ENCODE measurements at regions not wholly inside any gene's neighbourhood (a gene's known extent, or its start where the extent isn't known, plus 50 kb on each side); places are given as distances from the start of the nearest gene placed in this dataset.
"Not testable (repeated sequence)": the region's sequence is repeated elsewhere in the genome, so short reads cannot be mapped to it uniquely, and the experiment has no call there.

DNA sequence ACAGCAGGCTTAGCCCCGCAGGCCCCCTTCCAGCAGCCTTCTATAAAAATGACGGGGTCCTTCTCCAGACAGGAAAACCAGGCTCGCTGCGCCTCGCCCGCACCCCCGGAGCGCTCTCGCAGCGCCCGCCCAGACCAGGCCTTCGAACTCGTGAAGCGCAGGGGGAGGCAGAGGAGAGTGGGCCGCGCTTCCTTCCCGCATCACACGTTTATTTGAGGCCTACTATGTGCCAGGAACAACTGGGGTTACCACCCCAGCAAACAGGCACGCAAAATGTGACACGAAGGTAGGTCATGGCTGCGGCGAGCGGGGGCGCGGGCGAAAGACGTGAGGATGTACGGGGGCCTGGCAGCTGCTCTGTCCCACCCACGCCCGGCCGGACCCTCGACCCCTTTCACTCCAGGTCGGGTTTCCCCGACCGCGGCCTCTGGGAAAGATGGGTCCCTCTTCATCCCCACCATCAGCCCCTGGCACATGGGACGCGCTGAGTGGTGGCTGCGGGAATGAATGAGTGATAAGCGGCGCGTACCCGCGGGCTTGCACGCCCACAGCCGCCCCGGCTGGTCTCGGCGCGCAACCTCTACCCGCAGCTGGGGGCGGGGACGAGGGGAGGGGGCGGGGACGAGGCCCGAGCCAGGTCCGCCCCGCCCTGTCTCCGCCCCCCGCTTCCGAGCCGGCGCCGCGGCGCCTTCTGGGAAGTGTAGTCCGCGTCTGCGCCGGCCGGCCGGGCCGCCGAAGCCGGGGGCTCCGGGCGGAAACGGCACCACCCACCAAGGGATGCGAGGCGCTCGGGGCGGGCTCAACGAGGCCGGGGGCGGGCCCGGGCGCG lies 59.1 kb downstream of the ZNF467 start:
- peak; percentile 84 to 92 (median 90) for DNase-seq (ENCODE audit: low read depth in 2 of 3, low spot score in 2 of 3)

DNA sequence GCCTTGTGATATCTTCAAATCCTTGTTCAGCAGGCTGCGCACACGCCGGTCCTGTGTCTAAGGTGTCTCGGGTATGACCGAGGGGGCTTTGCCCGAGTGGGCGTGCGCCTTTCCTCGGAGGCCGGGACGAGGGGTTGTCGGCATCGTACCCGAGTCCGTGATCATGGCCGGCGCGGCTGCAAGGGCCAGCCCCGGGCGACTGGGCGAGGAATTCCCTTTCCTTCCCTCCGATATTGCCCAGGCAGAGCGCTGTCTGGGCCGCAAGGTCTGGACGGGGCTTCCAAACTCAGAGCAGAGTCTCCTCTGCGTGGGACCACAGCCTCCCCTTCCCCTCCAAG lies 59.7 kb downstream of the ZNF467 start:
- no peak for DNase-seq (ENCODE audit: low read depth in 2 of 3, low spot score in 2 of 3)

DNA sequence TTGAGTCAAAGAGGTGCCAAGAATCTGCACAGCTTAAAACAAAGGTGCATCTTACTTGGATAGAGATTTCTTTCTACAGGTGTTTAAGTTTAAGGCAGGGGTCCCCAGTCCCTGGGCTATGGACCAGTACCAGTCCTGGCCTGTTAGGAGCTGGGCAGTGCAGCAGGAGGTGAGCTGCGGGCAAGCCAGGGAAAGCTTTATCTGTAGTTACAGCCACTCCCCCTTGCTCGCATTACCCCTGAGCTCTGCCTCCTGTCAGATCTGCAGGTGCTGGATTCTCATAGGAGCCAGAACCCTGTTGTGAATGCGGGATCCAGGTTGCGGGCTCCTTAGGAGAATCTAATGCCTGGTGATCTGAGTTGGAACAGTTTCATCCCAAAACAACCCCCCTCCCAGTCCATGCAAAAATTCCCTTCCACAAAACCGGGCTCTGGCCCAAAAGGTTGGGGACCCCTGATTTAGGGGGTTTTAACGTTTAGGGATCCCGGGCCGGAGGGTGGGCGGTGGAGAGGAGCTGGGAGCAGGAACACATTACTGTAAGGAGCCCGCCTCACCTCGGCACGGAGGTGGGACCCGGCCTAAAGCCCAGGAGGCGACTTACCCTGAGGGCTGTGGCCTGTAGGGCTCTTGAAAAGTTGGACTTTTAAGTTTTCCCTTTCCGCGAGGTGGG lies 60.2 kb downstream of the ZNF467 start:
- no peak for DNase-seq (ENCODE audit: low read depth in 2 of 3, low spot score in 2 of 3)

DNA sequence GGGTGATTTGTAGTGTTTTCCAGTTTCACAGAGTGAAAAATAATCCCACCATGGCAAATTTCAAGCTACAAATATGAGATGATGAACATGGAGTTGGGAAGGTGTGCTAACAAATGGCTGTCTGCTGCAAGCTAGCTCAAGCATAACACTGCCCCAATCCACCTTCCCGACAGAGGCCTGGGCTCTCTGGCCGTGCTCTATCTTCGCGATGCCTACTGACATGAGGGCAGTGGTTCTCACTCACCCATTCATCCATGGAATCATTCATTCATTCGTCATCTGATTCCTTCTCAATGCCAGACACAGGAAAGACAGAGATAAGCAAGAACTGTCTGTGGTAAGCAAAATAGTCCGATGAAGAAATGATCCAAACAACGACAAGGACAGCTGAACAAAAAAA lies 65.4 kb downstream of the ZNF467 start:
- no peak for DNase-seq (ENCODE audit: low read depth in 2 of 3, low spot score in 2 of 3)

DNA sequence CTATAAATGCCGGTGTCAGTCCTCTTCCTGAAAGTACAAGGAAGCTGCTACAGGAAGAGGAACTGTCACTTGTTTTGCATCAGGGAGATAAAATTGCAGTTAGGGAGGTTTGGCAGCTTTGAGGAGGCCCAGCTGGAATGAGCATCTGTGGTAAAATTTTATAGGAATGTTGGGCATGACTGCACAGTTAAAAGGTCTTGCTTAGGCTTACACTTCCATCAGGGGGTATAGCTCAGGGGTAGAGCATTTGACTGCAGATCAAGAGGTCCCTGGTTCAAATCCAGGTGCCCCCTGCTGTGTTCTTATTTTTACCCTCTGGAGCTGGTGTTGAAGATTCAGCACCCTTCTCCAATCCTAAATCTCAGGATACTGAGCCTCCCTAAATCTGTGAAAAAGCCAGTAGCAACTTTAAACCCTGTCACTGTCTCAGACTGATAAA lies 65.9 kb downstream of the ZNF467 start:
- DNase-seq (ENCODE audit: low read depth in 2 of 3, low spot score in 2 of 3): no peak

DNA sequence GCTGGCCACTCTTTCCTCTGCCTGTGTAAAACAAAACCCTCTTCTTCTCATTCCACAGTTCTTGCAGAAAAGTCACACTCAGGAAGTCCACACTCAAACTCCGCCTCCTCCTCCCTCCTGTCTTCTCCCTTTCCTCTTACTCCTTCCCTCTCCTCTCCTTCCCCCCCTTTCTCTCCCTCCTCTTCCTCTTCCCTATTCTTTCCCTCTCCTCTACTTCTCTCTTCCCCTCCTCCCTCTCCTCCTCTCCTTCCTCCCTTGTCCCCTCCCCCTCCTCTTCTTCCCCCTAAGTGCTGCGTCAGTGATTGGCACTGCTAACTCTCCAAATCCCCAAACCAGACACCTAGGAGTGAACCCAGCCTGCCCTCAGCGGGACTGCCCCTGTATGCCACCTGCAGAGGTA lies 67.0 kb downstream of the ZNF467 start:
- no peak for DNase-seq (ENCODE audit: low read depth in 2 of 3, low spot score in 2 of 3)

DNA sequence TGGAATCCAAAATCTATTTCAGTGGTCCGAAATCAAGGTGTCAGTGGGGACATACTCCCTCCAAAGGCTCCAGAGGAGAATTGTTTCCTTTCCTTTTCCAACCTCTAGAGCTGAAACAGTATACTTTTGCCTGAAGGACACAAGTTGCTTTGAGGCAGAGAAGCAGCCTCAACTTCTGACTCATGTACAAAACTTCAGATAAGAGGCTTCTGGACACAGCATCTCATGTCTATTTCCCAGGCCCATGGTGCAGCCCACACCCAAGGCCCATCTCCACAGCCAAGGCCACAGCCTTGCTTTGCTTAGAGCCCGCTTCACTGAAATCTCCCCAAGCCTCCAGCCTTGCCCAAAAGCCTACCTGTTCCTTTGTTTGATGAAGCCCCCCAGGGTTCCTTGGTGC lies 68.9 kb downstream of the ZNF467 start:
- no peak for DNase-seq (ENCODE audit: low read depth in 2 of 3, low spot score in 2 of 3)

DNA sequence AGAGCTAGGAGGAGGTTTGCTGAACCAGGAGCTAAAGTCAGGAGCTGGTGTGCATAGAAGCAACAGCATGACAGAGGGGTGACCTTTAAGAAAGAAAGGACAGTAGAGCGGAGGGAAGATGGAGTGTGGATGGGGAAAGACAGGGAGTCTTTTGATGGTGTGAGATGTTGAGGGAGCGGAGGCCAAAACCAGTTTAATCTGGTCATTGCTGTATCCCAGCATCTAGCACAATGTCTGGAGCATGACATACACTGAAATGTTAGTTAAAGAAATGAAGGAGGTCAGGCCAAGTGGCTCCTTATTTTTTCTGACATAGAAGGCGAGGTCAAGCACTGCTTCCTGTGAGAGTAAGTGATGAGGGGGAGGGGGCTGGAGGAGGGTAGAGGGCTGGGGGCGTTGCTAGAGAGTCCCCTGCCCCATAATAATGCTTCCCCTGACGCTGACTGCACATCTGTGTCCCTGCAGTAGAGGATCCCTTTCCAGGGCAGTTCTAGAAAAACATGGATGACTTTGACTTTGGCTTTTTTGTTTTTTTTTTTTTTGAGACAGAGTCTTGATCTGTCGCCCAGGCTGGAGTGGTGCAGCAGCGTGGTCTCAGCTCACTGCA lies 70.2 kb downstream of the ZNF467 start:
- DNase-seq (ENCODE audit: low read depth in 2 of 3, low spot score in 2 of 3): no peak

DNA sequence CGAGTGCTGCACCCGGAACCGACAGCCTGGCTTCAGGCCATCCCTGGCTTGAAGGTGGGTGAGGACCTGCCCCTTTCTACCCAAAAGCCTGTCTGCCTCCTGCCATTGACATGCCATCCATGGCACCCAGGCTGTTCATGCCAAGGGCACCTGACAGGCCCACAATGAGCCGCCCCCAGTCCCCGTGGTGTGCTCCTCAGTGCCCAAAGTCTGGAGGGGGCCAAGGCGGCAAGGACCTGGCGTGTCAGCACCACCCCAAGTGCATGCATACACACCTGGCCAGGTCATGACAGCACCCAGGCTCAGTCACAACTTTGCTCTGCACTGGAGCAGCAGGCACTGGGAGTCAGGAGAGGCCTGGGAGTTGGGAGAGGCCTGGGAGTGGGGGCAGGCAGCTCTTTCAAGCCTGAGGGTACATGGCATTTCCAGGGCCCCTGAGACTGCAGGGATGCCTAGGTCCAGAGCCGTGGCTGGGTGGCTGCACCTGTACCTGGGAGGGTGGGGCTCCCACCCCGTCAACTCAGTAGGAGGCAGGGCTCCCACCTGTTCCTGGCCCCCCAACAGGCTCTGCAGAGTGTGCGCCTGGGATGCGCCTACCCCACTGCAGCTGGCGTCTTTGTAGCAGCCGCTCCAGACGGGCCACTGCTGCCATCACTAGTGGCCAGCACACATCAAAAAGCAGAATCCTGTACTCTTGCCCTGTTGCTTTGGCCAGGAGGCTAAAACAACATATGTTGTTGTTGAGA lies 71.7 kb downstream of the ZNF467 start:
- no peak for DNase-seq (ENCODE audit: low read depth in 2 of 3, low spot score in 2 of 3)

DNA sequence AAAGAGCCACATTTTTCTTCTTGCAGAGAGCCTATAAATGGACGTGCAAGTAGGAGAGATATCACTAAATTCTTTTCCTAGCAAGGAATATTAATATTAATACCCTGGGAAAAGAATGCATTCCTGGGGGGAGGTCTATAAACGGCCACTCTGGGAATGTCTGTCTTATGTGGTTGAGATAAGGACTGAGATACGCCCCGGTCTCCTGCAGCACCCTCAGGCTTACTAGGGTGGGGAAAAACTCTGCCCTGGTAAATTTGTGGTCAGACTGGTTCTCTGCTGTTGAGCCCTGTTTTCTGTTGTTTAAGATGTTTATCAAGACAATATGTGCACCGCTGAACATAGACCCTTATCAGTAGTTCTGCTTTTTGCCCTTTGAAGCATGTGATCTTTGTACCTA lies 75.6 kb downstream of the ZNF467 start:
- DNase-seq (ENCODE audit: low read depth in 2 of 3, low spot score in 2 of 3): not testable (repeated sequence)

DNA sequence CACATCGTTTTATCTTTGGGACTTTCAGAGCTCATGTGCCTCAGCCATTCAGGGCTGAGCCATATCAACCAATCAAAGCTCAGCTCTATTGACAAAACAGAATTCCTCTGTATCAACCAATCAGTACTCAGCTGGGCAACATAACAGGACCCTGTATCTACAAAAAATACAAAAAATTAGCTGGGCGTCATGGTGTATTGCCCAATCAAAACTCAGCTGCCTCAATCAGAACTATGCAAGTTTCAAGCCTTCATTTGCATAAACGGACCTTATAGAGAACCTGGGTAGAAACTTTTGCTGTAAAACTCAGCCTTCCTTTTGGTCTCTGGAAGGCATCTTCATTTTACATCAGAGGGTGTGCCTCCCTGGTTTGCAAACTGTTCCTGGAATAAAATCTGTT lies 77.1 kb downstream of the ZNF467 start:
- DNase-seq (ENCODE audit: low read depth in 2 of 3, low spot score in 2 of 3): no peak

DNA sequence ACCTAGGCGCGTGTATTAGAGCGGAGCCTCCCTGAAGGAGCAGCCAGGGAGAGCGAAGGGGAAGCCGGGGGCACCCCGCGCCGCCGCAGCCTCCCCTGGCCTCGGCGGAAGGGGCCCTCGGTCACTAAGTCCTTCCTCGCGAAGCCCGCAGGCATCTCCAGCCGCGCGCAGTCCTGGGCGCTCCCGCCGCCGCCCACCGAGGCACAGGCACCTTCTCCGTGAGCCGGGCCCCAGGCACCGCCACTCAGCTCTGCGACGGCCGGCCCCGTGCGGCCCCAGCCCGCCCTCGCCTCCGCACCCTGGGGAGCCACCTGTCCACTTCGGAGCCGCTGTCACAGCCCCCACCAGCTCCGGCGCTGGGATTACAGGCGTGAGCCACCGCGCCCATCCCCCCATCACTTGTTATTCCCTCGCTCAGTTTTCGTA lies 80.8 kb downstream of the ZNF467 start:
- no peak for DNase-seq (ENCODE audit: low read depth in 2 of 3, low spot score in 2 of 3)

DNA sequence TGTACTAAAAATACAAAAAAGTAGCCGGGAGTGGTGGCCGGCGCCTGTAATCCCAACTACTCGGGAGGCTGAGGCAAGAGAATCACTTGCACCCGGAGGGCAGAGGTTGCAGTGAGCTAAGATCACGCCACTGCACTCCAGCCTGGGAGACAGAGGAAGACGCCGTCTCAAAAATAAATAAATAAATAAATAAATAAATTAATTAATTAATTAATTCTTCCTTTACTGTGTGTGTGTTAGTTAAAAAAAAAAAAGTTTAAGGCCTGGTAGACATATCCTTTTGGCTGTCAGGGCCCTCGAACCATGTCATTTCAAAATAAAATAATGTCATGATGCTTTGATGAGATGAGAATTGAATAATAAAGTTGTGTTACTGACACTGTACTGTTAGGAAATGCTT lies 81.3 kb downstream of the ZNF467 start:
- no peak for DNase-seq (ENCODE audit: low read depth in 2 of 3, low spot score in 2 of 3)

DNA sequence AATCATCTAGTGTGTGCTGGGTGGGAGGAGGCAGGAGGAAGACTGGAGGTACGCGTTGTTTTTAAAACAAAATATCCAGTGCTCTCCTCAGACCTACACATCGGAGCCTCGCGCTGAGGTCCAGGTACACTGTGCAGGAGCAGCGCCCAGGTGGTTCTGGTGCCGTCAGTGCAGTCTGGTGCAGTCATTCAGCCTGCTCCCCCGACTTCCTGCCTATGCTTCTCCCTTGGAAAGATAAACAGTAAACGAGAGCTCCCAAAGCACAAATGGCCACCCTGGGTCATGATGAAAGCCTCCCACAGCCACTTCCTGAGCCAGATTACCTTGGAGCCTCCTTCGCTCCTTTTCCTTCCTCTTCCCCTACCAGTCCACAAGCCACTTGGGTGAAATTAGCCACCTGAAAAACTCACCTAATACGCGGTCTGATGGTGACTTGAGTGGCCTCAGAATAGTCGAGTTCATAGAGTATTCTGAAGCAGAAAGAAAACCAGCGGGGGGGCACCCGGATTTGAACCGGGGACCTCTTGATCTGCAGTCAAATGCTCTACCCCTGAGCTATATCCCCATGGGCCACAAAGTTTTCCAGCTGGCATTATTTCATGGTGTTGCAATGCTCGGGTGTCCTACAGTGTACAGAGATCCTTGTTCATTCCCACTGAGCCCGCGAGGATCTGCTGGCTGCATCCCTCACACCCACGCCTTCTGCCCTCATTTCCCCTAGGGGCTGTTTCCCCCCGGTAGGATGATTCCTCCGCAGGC lies 82.5 kb downstream of the ZNF467 start:
- DNase-seq (ENCODE audit: low read depth in 2 of 3, low spot score in 2 of 3): no peak

DNA sequence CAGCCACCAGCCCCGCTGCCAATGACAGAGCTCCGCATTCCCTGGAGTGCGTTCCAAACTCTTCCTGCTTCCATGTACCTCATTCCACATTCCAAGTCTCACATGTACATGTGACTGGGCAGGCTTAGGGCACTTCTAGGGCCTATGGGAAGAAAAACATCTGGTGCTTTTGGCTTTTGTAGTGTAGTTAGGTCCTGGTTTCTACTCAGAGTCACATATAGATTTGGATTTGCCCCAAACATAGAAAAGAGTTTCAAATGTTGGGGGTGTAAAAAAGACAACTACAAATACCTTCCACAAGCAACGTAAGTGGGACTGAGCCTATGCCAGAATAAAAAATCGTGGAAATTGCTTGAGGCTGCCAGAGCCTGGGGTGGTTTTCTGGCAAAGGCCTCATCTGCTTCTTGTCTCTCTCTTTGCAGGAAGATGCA lies 84.1 kb downstream of the ZNF467 start:
- no peak for DNase-seq (ENCODE audit: low read depth in 2 of 3, low spot score in 2 of 3)

DNA sequence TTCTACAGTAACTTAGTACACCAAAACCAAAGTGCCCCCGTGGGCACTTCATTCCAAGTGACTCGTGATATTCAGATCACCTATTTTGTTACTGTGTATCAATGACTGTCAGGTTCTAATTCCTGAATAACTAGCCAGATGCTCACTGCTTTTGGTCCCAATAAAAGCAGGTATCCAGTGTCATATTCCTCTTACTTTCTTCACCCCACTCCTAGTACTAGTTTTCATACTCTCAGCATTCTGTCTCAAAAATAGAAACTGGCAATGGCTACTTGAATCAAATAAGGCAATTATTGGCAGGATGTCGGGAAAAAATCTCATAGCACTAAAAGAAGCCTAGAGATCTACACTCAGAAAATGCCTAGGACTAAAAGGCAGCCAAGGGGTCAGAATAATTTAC lies 84.6 kb downstream of the ZNF467 start:
- DNase-seq (ENCODE audit: low read depth in 2 of 3, low spot score in 2 of 3): no peak

DNA sequence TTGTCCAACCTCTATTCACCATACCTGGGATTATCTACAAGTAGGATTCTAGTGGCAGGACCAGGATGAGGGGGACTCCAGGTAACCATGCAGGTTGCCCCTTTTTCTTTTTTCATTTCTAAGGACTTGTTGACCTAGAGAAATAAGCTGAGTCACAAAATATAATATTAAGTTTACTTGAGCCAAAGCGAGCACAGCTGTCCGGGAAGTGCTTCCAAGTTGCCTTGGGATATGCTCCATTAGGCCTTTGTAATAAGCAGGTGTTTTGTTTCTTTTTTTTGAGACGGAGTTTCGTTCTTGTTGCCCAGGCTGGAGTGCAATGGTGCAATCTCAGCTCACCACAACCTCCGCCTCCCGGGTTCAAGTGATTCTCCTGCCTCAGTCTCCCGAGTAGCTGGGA lies 85.6 kb downstream of the ZNF467 start:
- DNase-seq (ENCODE audit: low read depth in 2 of 3, low spot score in 2 of 3): not testable (repeated sequence)

DNA sequence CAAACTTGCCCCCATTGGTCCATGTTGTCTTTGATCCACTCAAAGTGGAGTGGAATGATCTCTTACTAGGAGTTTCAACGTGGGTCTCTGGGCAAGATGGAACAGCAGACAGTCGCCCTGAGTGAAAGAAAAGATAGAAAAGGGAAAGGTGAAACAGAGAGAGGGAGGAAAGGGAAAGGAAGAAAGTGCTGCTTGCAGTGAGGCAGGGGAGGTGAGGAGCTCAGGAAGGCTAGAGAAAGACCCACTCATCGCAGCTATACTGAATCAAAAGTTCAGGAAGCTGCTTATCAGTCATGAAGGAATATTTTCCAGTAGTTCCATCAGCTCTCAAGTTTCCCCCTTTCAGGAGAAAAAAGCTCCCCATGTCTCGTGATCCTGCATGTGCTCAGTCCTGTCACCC lies 86.9 kb downstream of the ZNF467 start:
- no peak for DNase-seq (ENCODE audit: low read depth in 2 of 3, low spot score in 2 of 3)

DNA sequence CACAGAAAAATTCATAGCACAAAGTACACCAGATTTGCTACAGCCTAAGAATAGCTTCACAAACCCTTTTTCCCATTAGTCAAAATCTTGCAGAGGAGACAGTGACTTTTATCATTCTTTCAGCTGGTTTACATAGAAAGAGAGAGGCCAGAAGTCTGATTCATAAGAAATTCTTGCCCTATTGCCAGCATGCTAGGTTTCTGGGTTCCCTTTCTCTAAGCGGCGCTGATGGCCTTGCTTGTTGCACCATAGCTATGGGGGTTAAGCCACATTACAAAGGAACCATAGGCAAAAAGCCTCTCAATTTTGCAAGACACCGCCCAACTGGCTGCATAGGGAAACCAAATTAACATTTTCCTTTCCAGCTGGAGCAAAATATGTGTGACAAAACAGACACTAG lies 87.4 kb downstream of the ZNF467 start:
- no peak for DNase-seq (ENCODE audit: low read depth in 2 of 3, low spot score in 2 of 3)

DNA sequence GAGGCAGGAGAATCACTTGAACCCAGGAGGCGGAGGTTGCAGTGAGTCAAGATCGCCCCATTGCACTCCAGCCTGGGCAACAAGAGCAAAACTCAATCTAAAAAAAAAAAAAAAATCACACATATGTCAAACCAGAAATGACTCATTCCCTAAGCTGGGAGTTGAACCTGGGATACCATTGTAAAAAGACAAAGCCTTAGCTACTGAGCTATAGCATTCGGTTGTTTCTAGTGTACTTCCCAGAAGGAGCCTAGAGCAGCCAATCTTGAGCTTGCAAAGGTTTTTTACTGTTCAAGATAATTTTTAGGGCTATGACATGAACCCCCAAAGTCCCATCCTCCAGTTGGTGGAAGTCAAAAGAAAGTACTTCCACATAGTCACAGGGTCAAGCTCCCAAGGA lies 87.9 kb downstream of the ZNF467 start:
- DNase-seq (ENCODE audit: low read depth in 2 of 3, low spot score in 2 of 3): no peak

DNA sequence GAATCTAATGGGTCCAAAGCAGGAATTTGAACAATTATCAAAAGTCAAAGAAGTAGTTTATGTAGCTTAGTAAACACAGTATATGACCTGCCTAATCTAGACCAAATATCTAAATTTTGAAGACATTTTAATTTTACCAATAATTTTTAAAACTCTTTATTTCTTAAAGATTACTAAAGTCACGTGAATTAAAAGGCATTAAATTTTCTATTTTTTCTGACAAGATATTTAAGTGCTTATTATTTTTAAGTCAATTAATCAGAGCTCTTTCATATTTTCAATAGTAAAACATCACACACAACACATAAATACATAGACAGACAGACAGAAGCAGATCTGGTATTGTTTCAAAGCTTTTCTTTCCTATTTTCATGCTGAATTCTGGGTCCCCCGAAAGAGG lies 89.5 kb downstream of the ZNF467 start:
- DNase-seq (ENCODE audit: low read depth in 2 of 3, low spot score in 2 of 3): no peak
